ENCODE measurements at regions not wholly inside any gene's neighbourhood (a gene's known extent, or its start where the extent isn't known, plus 50 kb on each side); places are given as distances from the start of the nearest gene placed in this dataset.

- ATAC-seq = no peak
- Histone ChIP-seq H3K36me3 (no peaks in the 10 kb centered on the region), H3K9me3 (no peaks in the 10 kb centered on the region), H3K4me3 (no peak overlapping the region), H3K27ac (no peak overlapping the region), H3K4me1 (no peaks in the 10 kb centered on the region), H3K27me3 (ENCODE audit: low read depth) (no peaks in the 10 kb centered on the region)
- intact Hi-C loops (cut with DNase I) = no loop called here
- no peak for DNase-seq
- no peak for TF ChIP-seq CTCF (IDR thresholded peaks at IDR 0.05)
These were observed 81.2 kb upstream of the PRICKLE1 start for GRCh38 chr12:42670719-42671118.

- no peaks in the 10 kb centered on the region for H3K4me1 ChIP-seq
- ATAC-seq = no peak
These were observed 80.0 kb upstream of the PRICKLE1 start for GRCh38 chr12:42669553-42669952.

GRCh38 chr12:42666671-42667243, 77.2 kb upstream of the PRICKLE1 start:
- DNase-seq (no peak), ATAC-seq (no peak)
- H3K4me1 ChIP-seq = no peaks in the 10 kb centered on the region
- no peak overlapping the region for H3K27ac ChIP-seq
- H3K9me3 ChIP-seq = no peaks in the 10 kb centered on the region
- intact Hi-C loops (cut with DNase I) = no loop called here
- H3K27me3 ChIP-seq (ENCODE audit: low read depth) = no peaks in the 10 kb centered on the region
- no peak overlapping the region for H3K4me3 ChIP-seq
- H3K36me3 ChIP-seq = no peaks in the 10 kb centered on the region
- TF ChIP-seq CTCF (IDR thresholded peaks at IDR 0.05) = no peak

More at GRCh38 chr12:42669553-42669952, 80.0 kb upstream of the PRICKLE1 start:
- no peak for DNase-seq
- Histone ChIP-seq H3K27ac (no peak overlapping the region), H3K36me3 (no peaks in the 10 kb centered on the region), H3K9me3 (no peaks in the 10 kb centered on the region), H3K4me3 (no peak overlapping the region), H3K27me3 (ENCODE audit: low read depth) (no peaks in the 10 kb centered on the region)
- no peak for TF ChIP-seq CTCF (IDR thresholded peaks at IDR 0.05)
- intact Hi-C loops (cut with DNase I) = no loop called here

GRCh38 chr12:42663621-42664020, 74.1 kb upstream of the PRICKLE1 start:
- no peaks in the 10 kb centered on the region for H3K4me1 ChIP-seq
- DNase-seq (no peak), ATAC-seq (no peak)
- no peaks in the 10 kb centered on the region for H3K9me3 ChIP-seq
- H3K36me3 ChIP-seq = no peaks in the 10 kb centered on the region
- no peaks in the 10 kb centered on the region for H3K27me3 ChIP-seq (ENCODE audit: low read depth)
- no peak overlapping the region for H3K4me3 ChIP-seq
- no peak for TF ChIP-seq CTCF (IDR thresholded peaks at IDR 0.05)
- H3K27ac ChIP-seq = no peak overlapping the region
- intact Hi-C loops (cut with DNase I) = no loop called here

- intact Hi-C loops (cut with DNase I) = no loop called here
- DNase-seq = no peak
- TF ChIP-seq CTCF (IDR thresholded peaks at IDR 0.05) = no peak
- no peaks in the 10 kb centered on the region for H3K9me3 ChIP-seq
- H3K4me3 ChIP-seq = no peak overlapping the region
- H3K36me3 ChIP-seq = no peaks in the 10 kb centered on the region
- H3K27me3 ChIP-seq (ENCODE audit: low read depth) = no peaks in the 10 kb centered on the region
- H3K4me1 ChIP-seq = no peaks in the 10 kb centered on the region
- no peak for ATAC-seq
- no peak overlapping the region for H3K27ac ChIP-seq
These were observed 71.7 kb upstream of the PRICKLE1 start for GRCh38 chr12:42660968-42661937.

All from lower lobe of right lung (tissue), 2 donors.